Endothelial cell of umbilical vein (primary cell): ENCODE measurements at regions not wholly inside any gene's neighbourhood (a gene's known extent, or its start where the extent isn't known, plus 50 kb on each side); places are given as distances from the start of the nearest gene placed in this dataset.

ENCODE experiments used
- BruUV-seq: library from RNA; stranded (reverse); fragments of 400-500 nt; replicated peaks from 2 replicates; lab custom pipeline; 2021; lab: Mats Ljungman, UMichigan
- CTCF ChIA-PET: fragments of 300-600, 350-600 bp; sonication (Branson Sonifier 250); formaldehyde crosslinking; loops from one replicate; lab custom pipeline; 2021; ENCODE audit warnings: antibody characterized with exemption, inconsistent platforms; lab: Charles Lee
- POLR2A ChIA-PET: fragments of 300-600, 350-600 bp; sonication (Branson Sonifier 250); formaldehyde crosslinking; loops from one replicate; lab custom pipeline; 2021; ENCODE audit warnings: antibody characterized with exemption, inconsistent platforms; lab: Charles Lee
- DNase-seq: peaks from one replicate; pipeline ENCODE4 v3.0.0-alpha.2; 2011; ENCODE audit warnings: low read depth, low spot score
- FAIRE-seq: peaks from 2 replicates; lab custom pipeline; 2011; peaks lifted over from hg19 to GRCh38; lab: Jason Lieb, UNC
- H2AFZ ChIP-seq: 2 replicates; pipeline ENCODE4 v1.6.0; 2012; ENCODE audit warnings: low read depth, low read length, control low read depth, inconsistent platforms
- H3K27ac ChIP-seq: 2 replicates; pipeline ENCODE4 v1.5.1; 2011; ENCODE audit warnings: low read depth, mild to moderate bottlenecking, control low read depth, low read length, moderate library complexity; ENCODE audit not compliant: insufficient read depth
- H3K27me3 ChIP-seq, 2 experiments: 2 replicates each; pipeline versions ENCODE4 v1.6.0 to v1.6.1; 2011; ENCODE audit warnings: low read length in 2 of 2, mixed read lengths in 1 of 2; ENCODE audit not compliant: control insufficient read depth in 2 of 2, insufficient read depth in 2 of 2
- H3K36me3 ChIP-seq, 2 experiments: 2 replicates in 1 of 2; 3 replicates in 1 of 2; pipeline ENCODE4 v1.5.1; 2011; ENCODE audit warnings: low read length in 2 of 2, mild to moderate bottlenecking in 1 of 2, moderate library complexity in 1 of 2; ENCODE audit not compliant: control insufficient read depth in 2 of 2, insufficient read depth in 2 of 2; ENCODE audit errors: extremely low read depth in 1 of 2
- H3K4me1 ChIP-seq: 3 replicates; pipeline ENCODE4 v1.5.1; 2011; ENCODE audit warnings: mild to moderate bottlenecking, low read length; ENCODE audit not compliant: control insufficient read depth, insufficient read depth; ENCODE audit errors: extremely low read depth
- H3K4me2 ChIP-seq: 2 replicates; pipeline ENCODE4 v1.6.1; 2011; ENCODE audit warnings: low read length, control low read depth, mixed read lengths; ENCODE audit not compliant: insufficient read depth
- H3K4me3 ChIP-seq, 3 experiments: fragments of 200-600 bp in 1 of 3; sonication (generic), shearing (Covaris generic) in 1 of 3; replicated peaks in 1 of 3; 2 replicates each; pipeline ENCODE4 v1.5.1; 2011 to 2016; ENCODE audit warnings: control low read depth in 3 of 3, low read length in 3 of 3, mild to moderate bottlenecking in 2 of 3, inconsistent platforms in 1 of 3, low read depth in 1 of 3, moderate library complexity in 1 of 3; ENCODE audit not compliant: insufficient read depth in 1 of 3
- H3K79me2 ChIP-seq: 2 replicates; pipeline ENCODE4 v1.6.0; 2012; ENCODE audit warnings: low read length, inconsistent platforms; ENCODE audit not compliant: control insufficient read depth, insufficient read depth
- H3K9ac ChIP-seq: replicated peaks from 2 replicates; pipeline ENCODE3; 2011; ENCODE audit warnings: low read length, control low read depth; ENCODE audit not compliant: insufficient read depth; ENCODE audit errors: extremely low read depth
- H3K9me1 ChIP-seq: replicated peaks from 3 replicates; pipeline ENCODE4 v1.6.0; 2011; ENCODE audit warnings: mild to moderate bottlenecking, low read length; ENCODE audit not compliant: control insufficient read depth, insufficient read depth; ENCODE audit errors: extremely low read depth
- H3K9me3 ChIP-seq: replicated peaks from 2 replicates; pipeline ENCODE4 v1.5.1; 2012; ENCODE audit warnings: low read length, inconsistent platforms; ENCODE audit not compliant: control insufficient read depth, insufficient read depth
- H4K20me1 ChIP-seq: replicated peaks from 2 replicates; pipeline ENCODE3; 2011; ENCODE audit warnings: mild to moderate bottlenecking, low read length; ENCODE audit not compliant: control insufficient read depth, insufficient read depth; ENCODE audit errors: extremely low read depth
- EZH2 ChIP-seq: IDR thresholded peaks from 2 replicates; pipeline ENCODE4 v1.6.1; 2012; ENCODE audit warnings: borderline replicate concordance, low read depth, mild to moderate bottlenecking, moderate library complexity, low read length, inconsistent platforms; ENCODE audit not compliant: severe bottlenecking
- FOS ChIP-seq: IDR thresholded peaks from 2 replicates; pipeline ENCODE4 v1.6.1; 2011; ENCODE audit warnings: mild to moderate bottlenecking, low read length, moderate library complexity, borderline replicate concordance; ENCODE audit not compliant: insufficient read depth
- GATA2 ChIP-seq: IDR thresholded peaks from 2 replicates; pipeline ENCODE4 v1.7.0; 2011; ENCODE audit warnings: low read depth, mild to moderate bottlenecking, moderate library complexity, mixed read lengths, low read length; ENCODE audit not compliant: insufficient read length, insufficient read depth
- JUN ChIP-seq: IDR thresholded peaks from 2 replicates; pipeline ENCODE4 v1.6.1; 2011; ENCODE audit warnings: borderline replicate concordance, low read depth; ENCODE audit not compliant: insufficient read length, insufficient read depth
- MYC ChIP-seq: IDR thresholded peaks from one replicate; pipeline ENCODE4 v1.6.1; 2011; ENCODE audit warnings: mild to moderate bottlenecking, low read depth, low read length
- POLR2A ChIP-seq: IDR thresholded peaks from 2 replicates; pipeline ENCODE4 v1.6.1; 2012; ENCODE audit warnings: low read depth, mild to moderate bottlenecking, control low read depth, low read length
- POLR2AphosphoS5 ChIP-seq: IDR thresholded peaks from 2 replicates; pipeline ENCODE4 v1.6.1; 2012; ENCODE audit warnings: low read depth, mild to moderate bottlenecking, control low read depth, low read length, moderate library complexity; ENCODE audit not compliant: insufficient read depth
- dilution Hi-C: fragments of 300-500 bp; cut with MboI; formaldehyde crosslinking; loops from one replicate; pipeline ENCODE4 v1.15.0; 2019; ENCODE audit warnings: low sequenced_read_pairs; ENCODE audit not compliant: extremely low pct_ligation_motif_present
- intact Hi-C: fragments of 100-400 bp; cut with micrococcal nuclease; formaldehyde crosslinking; loops from one replicate; pipeline ENCODE4 v1.10.0; 2022
- TF ChIP-seq, protein P1 (sequence below): IDR thresholded peaks from 2 replicates; pipeline ENCODE4 v1.6.1; 2011; ENCODE audit not compliant: insufficient read depth, insufficient read length
- TF ChIP-seq, protein P2 (sequence below), 2 donors: IDR thresholded peaks; 1 replicate in 1 of 2; 2 replicates in 1 of 2; pipeline ENCODE4 v1.5.1; 2011; ENCODE audit warnings: low read length in 2 of 2, mild to moderate bottlenecking in 2 of 2, moderate library complexity in 2 of 2, control low read depth in 1 of 2, inconsistent platforms in 1 of 2, low read depth in 1 of 2; ENCODE audit not compliant: insufficient read depth in 1 of 2; ENCODE audit errors: extremely low read depth in 1 of 2

DNA sequence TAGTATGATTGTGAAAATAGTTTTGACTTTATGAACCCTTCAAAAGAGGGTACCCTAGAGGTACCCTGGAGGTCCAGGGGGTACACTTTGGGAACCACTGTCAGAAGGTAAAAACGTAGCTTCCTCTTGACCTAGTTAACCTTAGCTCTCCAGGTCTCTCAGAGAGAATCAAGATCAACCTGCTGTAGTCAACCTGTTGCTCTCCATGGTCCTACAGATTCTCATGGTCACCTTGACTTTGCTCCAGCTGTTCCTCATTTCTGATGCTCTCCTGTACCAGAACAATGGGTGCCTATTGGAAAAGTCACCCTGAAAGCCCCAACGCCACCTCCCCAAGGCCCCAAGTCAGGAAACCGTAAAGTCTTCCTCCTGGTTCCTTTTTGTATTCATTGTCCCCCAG lies 294.4 kb upstream of the CDH4 start:
- BruUV-seq: no TSS peak
- DNase-seq (no peak), FAIRE-seq (no peak)
- no peak overlapping the region for H3K4me2 ChIP-seq
- H3K9me1 ChIP-seq: no peaks in the 10 kb centered on the region
- H4K20me1 ChIP-seq: no peaks in the 10 kb centered on the region
- dilution Hi-C loops: no loop called here
- no peaks in the 10 kb centered on the region for H3K27me3 ChIP-seq
- CTCF ChIA-PET: no interaction called here
- H3K36me3 ChIP-seq: no peaks in the 10 kb centered on the region
- no peak overlapping the region for H2AFZ ChIP-seq
- no peak overlapping the region for H3K4me3 ChIP-seq
- POLR2A ChIA-PET: no interaction called here
- no peak overlapping the region for H3K27ac ChIP-seq
- H3K79me2 ChIP-seq: no peaks in the 10 kb centered on the region
- intact Hi-C loops: no loop called here
- no peaks in the 10 kb centered on the region for H3K4me1 ChIP-seq
- H3K9ac ChIP-seq: no peak overlapping the region
- H3K9me3 ChIP-seq: peaks cover 14% of the 10 kb centered on the region
- TF ChIP-seq GATA2 (no peak), JUN (no peak), FOS (no peak), POLR2A (no peak), MYC (no peak), POLR2AphosphoS5 (no peak), EZH2 (no peak)
- TF ChIP-seq, protein P1, sequence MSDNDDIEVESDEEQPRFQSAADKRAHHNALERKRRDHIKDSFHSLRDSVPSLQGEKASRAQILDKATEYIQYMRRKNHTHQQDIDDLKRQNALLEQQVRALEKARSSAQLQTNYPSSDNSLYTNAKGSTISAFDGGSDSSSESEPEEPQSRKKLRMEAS: no peak
- TF ChIP-seq, protein P2, sequence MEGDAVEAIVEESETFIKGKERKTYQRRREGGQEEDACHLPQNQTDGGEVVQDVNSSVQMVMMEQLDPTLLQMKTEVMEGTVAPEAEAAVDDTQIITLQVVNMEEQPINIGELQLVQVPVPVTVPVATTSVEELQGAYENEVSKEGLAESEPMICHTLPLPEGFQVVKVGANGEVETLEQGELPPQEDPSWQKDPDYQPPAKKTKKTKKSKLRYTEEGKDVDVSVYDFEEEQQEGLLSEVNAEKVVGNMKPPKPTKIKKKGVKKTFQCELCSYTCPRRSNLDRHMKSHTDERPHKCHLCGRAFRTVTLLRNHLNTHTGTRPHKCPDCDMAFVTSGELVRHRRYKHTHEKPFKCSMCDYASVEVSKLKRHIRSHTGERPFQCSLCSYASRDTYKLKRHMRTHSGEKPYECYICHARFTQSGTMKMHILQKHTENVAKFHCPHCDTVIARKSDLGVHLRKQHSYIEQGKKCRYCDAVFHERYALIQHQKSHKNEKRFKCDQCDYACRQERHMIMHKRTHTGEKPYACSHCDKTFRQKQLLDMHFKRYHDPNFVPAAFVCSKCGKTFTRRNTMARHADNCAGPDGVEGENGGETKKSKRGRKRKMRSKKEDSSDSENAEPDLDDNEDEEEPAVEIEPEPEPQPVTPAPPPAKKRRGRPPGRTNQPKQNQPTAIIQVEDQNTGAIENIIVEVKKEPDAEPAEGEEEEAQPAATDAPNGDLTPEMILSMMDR (IDR thresholded peaks at IDR 0.05; ENCODE audit: extremely low read depth in 1 of 2, insufficient read depth in 1 of 2, low read depth in 1 of 2, low read length in 2 of 2): no peak
